ENCODE measurements at regions not wholly inside any gene's neighbourhood (a gene's known extent, or its start where the extent isn't known, plus 50 kb on each side); places are given as distances from the start of the nearest gene placed in this dataset.

DNA sequence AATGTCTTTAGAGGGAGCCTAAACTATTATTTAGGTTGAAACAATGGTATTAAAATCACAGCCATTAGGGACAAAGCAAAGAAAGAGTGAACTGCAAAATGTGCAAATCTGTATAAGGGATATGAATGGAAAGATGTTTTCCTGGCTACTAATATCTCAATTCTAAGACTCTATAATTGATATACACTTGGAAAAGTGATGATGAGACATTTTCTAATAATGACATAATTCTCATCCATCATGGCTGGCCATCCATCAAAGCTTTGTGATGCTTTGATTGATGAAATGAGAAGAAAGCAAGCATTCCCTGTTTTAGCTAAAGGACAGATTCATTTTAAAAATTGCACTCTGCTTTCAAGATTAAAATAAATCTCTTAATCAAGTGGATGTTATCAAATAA is 965.5 kb upstream of the IGFBP7 start:
- TF ChIP-seq, protein P1, sequence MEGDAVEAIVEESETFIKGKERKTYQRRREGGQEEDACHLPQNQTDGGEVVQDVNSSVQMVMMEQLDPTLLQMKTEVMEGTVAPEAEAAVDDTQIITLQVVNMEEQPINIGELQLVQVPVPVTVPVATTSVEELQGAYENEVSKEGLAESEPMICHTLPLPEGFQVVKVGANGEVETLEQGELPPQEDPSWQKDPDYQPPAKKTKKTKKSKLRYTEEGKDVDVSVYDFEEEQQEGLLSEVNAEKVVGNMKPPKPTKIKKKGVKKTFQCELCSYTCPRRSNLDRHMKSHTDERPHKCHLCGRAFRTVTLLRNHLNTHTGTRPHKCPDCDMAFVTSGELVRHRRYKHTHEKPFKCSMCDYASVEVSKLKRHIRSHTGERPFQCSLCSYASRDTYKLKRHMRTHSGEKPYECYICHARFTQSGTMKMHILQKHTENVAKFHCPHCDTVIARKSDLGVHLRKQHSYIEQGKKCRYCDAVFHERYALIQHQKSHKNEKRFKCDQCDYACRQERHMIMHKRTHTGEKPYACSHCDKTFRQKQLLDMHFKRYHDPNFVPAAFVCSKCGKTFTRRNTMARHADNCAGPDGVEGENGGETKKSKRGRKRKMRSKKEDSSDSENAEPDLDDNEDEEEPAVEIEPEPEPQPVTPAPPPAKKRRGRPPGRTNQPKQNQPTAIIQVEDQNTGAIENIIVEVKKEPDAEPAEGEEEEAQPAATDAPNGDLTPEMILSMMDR (conservative IDR thresholded peaks at IDR 0.05; ENCODE audit: low read length), result no peak
- no peak for TF ChIP-seq EZH2phosphoT487 (IDR thresholded peaks at IDR 0.05; ENCODE audit: borderline replicate concordance, low read depth, low read length)
